ENCODE measurements at regions not wholly inside any gene's neighbourhood (a gene's known extent, or its start where the extent isn't known, plus 50 kb on each side); places are given as distances from the start of the nearest gene placed in this dataset.

DNA sequence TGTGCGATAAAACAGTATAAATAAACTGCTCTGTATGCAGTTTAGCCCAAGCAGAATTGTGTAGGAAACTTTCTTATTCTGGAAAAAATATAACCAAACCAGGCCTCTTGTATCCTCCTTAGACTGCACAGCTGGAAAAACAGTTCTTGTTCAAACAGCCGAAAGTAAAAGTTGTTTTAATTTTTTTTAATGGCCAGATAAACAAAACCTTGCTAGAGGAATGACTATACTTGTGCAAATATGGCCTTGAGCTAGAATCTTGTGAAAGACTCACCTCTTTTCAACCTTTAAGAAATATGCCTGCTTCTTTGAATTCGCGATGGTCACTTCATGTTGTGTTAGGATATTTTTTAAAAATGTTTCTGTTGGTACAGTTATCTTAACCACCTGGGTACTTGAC lies 114.5 kb upstream of the MAF start:
- no peaks in the 10 kb centered on the region for H3K9me3 ChIP-seq (ENCODE audit: control insufficient read depth, low read depth, low read length)
- no peaks in the 10 kb centered on the region; a peak in 1 of 7 replicates for H3K36me3 Mint-ChIP-seq (ENCODE audit: insufficient read depth in 1 of 3, low read depth in 3 of 3)
- H2AK5ac ChIP-seq (ENCODE audit: insufficient read length, low read length) = no peak overlapping the region
- no peak overlapping the region for H3K4ac ChIP-seq (ENCODE audit: low read depth, low read length)
- H4K20me1 ChIP-seq (ENCODE audit: control insufficient read depth, insufficient read depth, insufficient read length) = no peaks in the 10 kb centered on the region
- H3K4me1 Mint-ChIP-seq = no peaks in the 10 kb centered on the region
- H2BK5ac ChIP-seq (ENCODE audit: insufficient read length, low read length) = no peak overlapping the region
- no peak overlapping the region for H2BK15ac ChIP-seq (ENCODE audit: low read depth, low read length)
- H3K79me2 ChIP-seq (ENCODE audit: insufficient read depth, low read length) = no peaks in the 10 kb centered on the region
- no peak overlapping the region for H2AFZ ChIP-seq (ENCODE audit: low read length)
- no peak overlapping the region for H4K5ac ChIP-seq (ENCODE audit: insufficient read length, low read depth, low read length)
- no peaks in the 10 kb centered on the region; a peak in 1 of 5 replicates for H3K9me3 Mint-ChIP-seq
- no CpG with 5 or more reads among the region's 4 CpGs for WGBS (ENCODE audit: extremely low coverage, insufficient read length, low lambda C conversion rate)
- H3K27me3 Mint-ChIP-seq (ENCODE audit: low read depth) = no peaks in the 10 kb centered on the region; the same call in 1 of the 2 replicates
- no peak overlapping the region for H3K14ac ChIP-seq (ENCODE audit: insufficient read depth, low read length)
- H3K27ac ChIP-seq (ENCODE audit: insufficient read length, low read depth, low read length) = no peak overlapping the region
- H3K56ac ChIP-seq (ENCODE audit: insufficient read length, low read depth, low read length) = no peak overlapping the region
- H3K18ac ChIP-seq (ENCODE audit: insufficient read length, low read depth, low read length) = no peak overlapping the region
- H4K8ac ChIP-seq (replicated peaks; ENCODE audit: insufficient read length, low read depth, low read length) = no peak overlapping the region
- H2BK12ac ChIP-seq (ENCODE audit: insufficient read length, low read depth, low read length) = no peak overlapping the region
- H2BK120ac ChIP-seq (ENCODE audit: low read depth, low read length, poor library complexity, severe bottlenecking) = no peak overlapping the region
- no peak overlapping the region for H3T11ph ChIP-seq (ENCODE audit: low read length)
- H3K27me3 ChIP-seq (ENCODE audit: insufficient read depth, low read length) = no peaks in the 10 kb centered on the region
- H3K23ac ChIP-seq (ENCODE audit: insufficient read length, low read depth, low read length) = no peak overlapping the region
- no peaks in the 10 kb centered on the region for H3K23me2 ChIP-seq (ENCODE audit: insufficient read length, low read depth, low read length, poor library complexity, severe bottlenecking)
- H3K27ac Mint-ChIP-seq = no peak overlapping the region
- no peaks in the 10 kb centered on the region for H3K79me1 ChIP-seq (ENCODE audit: insufficient read depth, low read depth, low read length, poor library complexity, severe bottlenecking)
- no peak overlapping the region for H3K9ac ChIP-seq (ENCODE audit: extremely low read depth, insufficient read length, low read length)
- no peaks in the 10 kb centered on the region for H3K4me1 ChIP-seq (ENCODE audit: insufficient read depth, low read length)
- no peak overlapping the region for H4K91ac ChIP-seq (ENCODE audit: insufficient read length, low read depth, low read length)
- no peak overlapping the region for H2BK20ac ChIP-seq (ENCODE audit: low read depth, low read length, poor library complexity, severe bottlenecking)
- TF ChIP-seq, protein P1, sequence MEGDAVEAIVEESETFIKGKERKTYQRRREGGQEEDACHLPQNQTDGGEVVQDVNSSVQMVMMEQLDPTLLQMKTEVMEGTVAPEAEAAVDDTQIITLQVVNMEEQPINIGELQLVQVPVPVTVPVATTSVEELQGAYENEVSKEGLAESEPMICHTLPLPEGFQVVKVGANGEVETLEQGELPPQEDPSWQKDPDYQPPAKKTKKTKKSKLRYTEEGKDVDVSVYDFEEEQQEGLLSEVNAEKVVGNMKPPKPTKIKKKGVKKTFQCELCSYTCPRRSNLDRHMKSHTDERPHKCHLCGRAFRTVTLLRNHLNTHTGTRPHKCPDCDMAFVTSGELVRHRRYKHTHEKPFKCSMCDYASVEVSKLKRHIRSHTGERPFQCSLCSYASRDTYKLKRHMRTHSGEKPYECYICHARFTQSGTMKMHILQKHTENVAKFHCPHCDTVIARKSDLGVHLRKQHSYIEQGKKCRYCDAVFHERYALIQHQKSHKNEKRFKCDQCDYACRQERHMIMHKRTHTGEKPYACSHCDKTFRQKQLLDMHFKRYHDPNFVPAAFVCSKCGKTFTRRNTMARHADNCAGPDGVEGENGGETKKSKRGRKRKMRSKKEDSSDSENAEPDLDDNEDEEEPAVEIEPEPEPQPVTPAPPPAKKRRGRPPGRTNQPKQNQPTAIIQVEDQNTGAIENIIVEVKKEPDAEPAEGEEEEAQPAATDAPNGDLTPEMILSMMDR (conservative IDR thresholded peaks at IDR 0.05) = no peak
- H3K4me2 ChIP-seq (ENCODE audit: insufficient read depth, insufficient read length, low read length) = no peak overlapping the region
- DNase-seq = no peak
- no peak overlapping the region for H3K4me3 Mint-ChIP-seq

Data from H9 (cell line).